Breast epithelium (tissue), 4 donors: ENCODE measurements at regions not wholly inside any gene's neighbourhood (a gene's known extent, or its start where the extent isn't known, plus 50 kb on each side); places are given as distances from the start of the nearest gene placed in this dataset.

Experiments used
- DNase-seq, 2 donors: peaks; one replicate each; pipeline ENCODE4 v3.0.0-alpha.2; 2019; ENCODE audit warnings: low spot score in 2 of 2
- H3K27ac ChIP-seq, 2 donors: fragments of 200-600 bp; sonication (generic) in 1 of 2; one replicate each; pipeline ENCODE4 v1.5.1; 2016 to 2019; ENCODE audit warnings: mild to moderate bottlenecking in 1 of 2
- H3K27me3 ChIP-seq, 2 donors: fragments of 200-600 bp; sonication (generic) in 1 of 2; one replicate each; pipeline versions ENCODE4 v1.5.1 to v1.6.0; 2017 to 2019; ENCODE audit warnings: control low read depth in 1 of 2, mild to moderate bottlenecking in 1 of 2
- H3K36me3 ChIP-seq: fragments of 200-600 bp; one replicate; pipeline ENCODE4 v1.5.1; 2019
- H3K4me1 ChIP-seq, 2 donors: fragments of 200-600 bp; sonication (generic); one replicate each; pipeline ENCODE4 v1.5.1; 2016 to 2019; ENCODE audit warnings: control low read depth in 1 of 2
- H3K4me3 ChIP-seq, 3 donors: fragments of 200-600 bp; sonication (generic); 1 replicate in 2 of 3; 2 replicates in 1 of 3; pipeline ENCODE4 v1.5.1; 2016 to 2019; ENCODE audit warnings: mild to moderate bottlenecking in 3 of 3, moderate library complexity in 2 of 3
- H3K9me3 ChIP-seq, 2 donors: fragments of 200-600 bp; sonication (generic) in 1 of 2; one replicate each; pipeline ENCODE4 v1.5.1; 2016 to 2019; ENCODE audit warnings: control low read depth in 1 of 2
- CTCF ChIP-seq, 3 donors: fragments of 450-650 bp; IDR thresholded peaks; one replicate each; pipeline ENCODE4 v1.5.1; 2016 to 2017; ENCODE audit warnings: antibody characterized with exemption in 3 of 3, mild to moderate bottlenecking in 3 of 3, moderate library complexity in 3 of 3
- POLR2A ChIP-seq: fragments of 450-650 bp; IDR thresholded peaks from one replicate; pipeline ENCODE4 v1.6.1; 2016; ENCODE audit warnings: antibody characterized with exemption, mild to moderate bottlenecking, moderate library complexity
- POLR2AphosphoS5 ChIP-seq, 3 donors: sonication (generic); formaldehyde crosslinking; IDR thresholded peaks; one replicate each; pipeline ENCODE4 v1.6.1; 2017; ENCODE audit warnings: antibody characterized with exemption in 3 of 3
- intact Hi-C: fragments of 100-400 bp; cut with DNase I; formaldehyde crosslinking; loops from one replicate; pipeline ENCODE4 v1.15.1; 2023; ENCODE audit warnings: low total_unique reads

- Histone ChIP-seq H3K27ac (no peak overlapping the region), H3K9me3 (no peaks in the 10 kb centered on the region), H3K27me3 (no peaks in the 10 kb centered on the region), H3K4me3 (no peak overlapping the region), H3K36me3 (no peaks in the 10 kb centered on the region), H3K4me1 (no peaks in the 10 kb centered on the region)
- intact Hi-C loops = no loop called here
- DNase-seq = no peak
- TF ChIP-seq POLR2A (no peak), CTCF (IDR thresholded peaks at IDR 0.05) (no peak), POLR2AphosphoS5 (IDR thresholded peaks at IDR 0.05) (no peak)
Measured at GRCh38 chr15:47844437-47844836, 127.1 kb downstream of the SEMA6D start.

GRCh38 chr15:47846128-47846868 lies 129.0 kb downstream of the SEMA6D start:
- no peak for DNase-seq
- Histone ChIP-seq H3K9me3 (no peaks in the 10 kb centered on the region), H3K27ac (no peak overlapping the region), H3K36me3 (no peaks in the 10 kb centered on the region), H3K4me3 (no peak overlapping the region), H3K4me1 (no peaks in the 10 kb centered on the region), H3K27me3 (no peaks in the 10 kb centered on the region)
- no peak for TF ChIP-seq POLR2AphosphoS5 (IDR thresholded peaks at IDR 0.05)
- intact Hi-C loops = no loop called here

- intact Hi-C loops = no loop called here
- H3K27ac ChIP-seq = no peak overlapping the region
- H3K4me3 ChIP-seq = no peak overlapping the region
- H3K27me3 ChIP-seq = no peaks in the 10 kb centered on the region
- no peaks in the 10 kb centered on the region for H3K9me3 ChIP-seq
- no peaks in the 10 kb centered on the region for H3K36me3 ChIP-seq
- no peak for TF ChIP-seq POLR2A
- TF ChIP-seq CTCF (IDR thresholded peaks at IDR 0.05) = no peak
- no peak for TF ChIP-seq POLR2AphosphoS5 (IDR thresholded peaks at IDR 0.05)
- H3K4me1 ChIP-seq = no peaks in the 10 kb centered on the region
- DNase-seq = no peak
Measured at GRCh38 chr15:47846876-47847275, 129.6 kb downstream of the SEMA6D start.

- Histone ChIP-seq H3K27ac (no peak overlapping the region), H3K27me3 (no peaks in the 10 kb centered on the region), H3K4me3 (no peak overlapping the region), H3K9me3 (no peaks in the 10 kb centered on the region), H3K36me3 (no peaks in the 10 kb centered on the region), H3K4me1 (no peaks in the 10 kb centered on the region)
- TF ChIP-seq CTCF (IDR thresholded peaks at IDR 0.05) (no peak), POLR2A (no peak), POLR2AphosphoS5 (IDR thresholded peaks at IDR 0.05) (no peak)
- DNase-seq = no peak
- intact Hi-C loops = no loop called here
Measured at GRCh38 chr15:47856071-47856470, 138.8 kb downstream of the SEMA6D start.

GRCh38 chr15:47857014-47857775 lies 139.9 kb downstream of the SEMA6D start:
- Histone ChIP-seq H3K27me3 (no peaks in the 10 kb centered on the region), H3K9me3 (no peaks in the 10 kb centered on the region), H3K4me3 (no peak overlapping the region), H3K27ac (no peak overlapping the region), H3K36me3 (no peaks in the 10 kb centered on the region), H3K4me1 (no peaks in the 10 kb centered on the region)
- TF ChIP-seq CTCF (IDR thresholded peaks at IDR 0.05) (no peak), POLR2AphosphoS5 (IDR thresholded peaks at IDR 0.05) (no peak), POLR2A (no peak)
- intact Hi-C loops = no loop called here
- no peak for DNase-seq
